Stimulated activated naive B cell treated with anti-CD40 and anti-IgM and Interleukin-4, amounts not matched to agents 10 μg/mL and 1 μg/mL and 100 μg/mL, for 72 hours (primary cell): ENCODE measurements at regions not wholly inside any gene's neighbourhood (a gene's known extent, or its start where the extent isn't known, plus 50 kb on each side); places are given as distances from the start of the nearest gene placed in this dataset.
"Not testable (repeated sequence)": the region's sequence is repeated elsewhere in the genome, so short reads cannot be mapped to it uniquely, and the experiment has no call there.

Experiments used
- ATAC-seq, 2 donors: fragments of 150-1000 bp; cut with Tn5 transposase; replicated peaks; 2 replicates each; pipeline ENCODE4 v1.10.0; 2021; ENCODE audit warnings: moderate library complexity in 1 of 2
- DNase-seq: peaks from one replicate; pipeline ENCODE4 v3.0.0; 2021
- H3K27ac Mint-ChIP-seq: one replicate; pipeline ENCODE4 v1.8.0; 2022; ENCODE audit warnings: mild to moderate bottlenecking, mixed read lengths
- H3K27me3 Mint-ChIP-seq, 2 donors: one replicate each; pipeline ENCODE4 v1.8.0; 2022; ENCODE audit warnings: mixed read lengths in 2 of 2
- H3K36me3 Mint-ChIP-seq, 2 donors: one replicate each; pipeline ENCODE4 v1.8.0; 2022; ENCODE audit warnings: mixed read lengths in 2 of 2, mild to moderate bottlenecking in 1 of 2
- H3K4me1 Mint-ChIP-seq, 2 donors: one replicate each; pipeline ENCODE4 v1.8.0; 2022; ENCODE audit warnings: mixed read lengths in 2 of 2, mild to moderate bottlenecking in 1 of 2
- H3K4me3 Mint-ChIP-seq, 2 donors: one replicate each; pipeline ENCODE4 v1.8.0; 2022; ENCODE audit warnings: mild to moderate bottlenecking in 2 of 2, mixed read lengths in 2 of 2, moderate library complexity in 1 of 2
- H3K9me3 Mint-ChIP-seq, 2 donors: one replicate each; pipeline ENCODE4 v1.8.0; 2022; ENCODE audit warnings: mixed read lengths in 2 of 2, mild to moderate bottlenecking in 1 of 2

GRCh38 chr10:126758867-126759266, 88.4 kb upstream of the C10orf90 start:
- no peak for DNase-seq
- Mint-ChIP-seq H3K27ac (no peak overlapping the region), H3K36me3 (no peaks in the 10 kb centered on the region), H3K9me3 (peaks cover 9 to 13% of the 10 kb centered on the region in 2 donors), H3K27me3 (peaks cover 8 to 13% of the 10 kb centered on the region in 2 donors), H3K4me3 (no peak overlapping the region), H3K4me1 (no peaks in the 10 kb centered on the region)
- no peak for ATAC-seq

GRCh38 chr10:126759531-126759930, 89.0 kb upstream of the C10orf90 start:
- H3K27me3 Mint-ChIP-seq = peaks cover 8 to 12% of the 10 kb centered on the region in 2 donors
- DNase-seq (no peak), ATAC-seq (no peak)
- H3K27ac Mint-ChIP-seq = no peak overlapping the region
- peaks cover 9 to 17% of the 10 kb centered on the region in 2 donors for H3K9me3 Mint-ChIP-seq
- H3K36me3 Mint-ChIP-seq = no peaks in the 10 kb centered on the region
- H3K4me3 Mint-ChIP-seq = no peak overlapping the region
- no peaks in the 10 kb centered on the region for H3K4me1 Mint-ChIP-seq

DNA sequence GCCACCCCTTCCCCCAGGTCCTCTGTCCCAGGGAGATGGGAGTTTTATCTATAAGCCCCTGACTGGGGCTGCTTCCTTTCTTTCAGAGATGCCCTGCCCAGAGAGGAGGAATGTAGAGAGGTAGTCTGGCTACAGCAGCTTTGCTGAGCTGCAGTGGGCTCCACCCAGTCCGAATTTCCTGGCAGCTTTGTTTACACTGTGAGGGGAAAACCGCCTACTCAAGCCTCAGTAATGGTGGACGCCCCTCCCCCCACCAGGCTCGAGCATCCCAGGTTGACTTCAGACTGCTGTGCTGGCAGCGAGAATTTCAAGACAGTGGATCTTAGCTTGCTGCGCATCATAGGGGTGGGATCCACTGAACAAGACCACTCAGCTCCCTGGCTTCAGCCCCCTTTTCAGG, 96.2 kb upstream of the C10orf90 start:
- not testable (repeated sequence) for H3K27ac Mint-ChIP-seq

GRCh38 chr10:126770809-126771208, 100.3 kb upstream of the C10orf90 start:
- Mint-ChIP-seq H3K36me3 (no peaks in the 10 kb centered on the region), H3K4me1 (no peaks in the 10 kb centered on the region), H3K9me3 (peaks cover 4 to 5% of the 10 kb centered on the region in 2 donors), H3K4me3 (no peak overlapping the region), H3K27me3 (no peaks in the 10 kb centered on the region), H3K27ac (no peak overlapping the region)
- no peak for DNase-seq
- no peak for ATAC-seq

More for the DNA sequence above, 96.2 kb upstream of the C10orf90 start:
- peaks cover 9 to 17% of the 10 kb centered on the region in 2 donors for H3K9me3 Mint-ChIP-seq
- not testable (repeated sequence) for DNase-seq, H3K4me3 Mint-ChIP-seq, H3K27me3 Mint-ChIP-seq, ATAC-seq, H3K4me1 Mint-ChIP-seq, H3K36me3 Mint-ChIP-seq

DNA sequence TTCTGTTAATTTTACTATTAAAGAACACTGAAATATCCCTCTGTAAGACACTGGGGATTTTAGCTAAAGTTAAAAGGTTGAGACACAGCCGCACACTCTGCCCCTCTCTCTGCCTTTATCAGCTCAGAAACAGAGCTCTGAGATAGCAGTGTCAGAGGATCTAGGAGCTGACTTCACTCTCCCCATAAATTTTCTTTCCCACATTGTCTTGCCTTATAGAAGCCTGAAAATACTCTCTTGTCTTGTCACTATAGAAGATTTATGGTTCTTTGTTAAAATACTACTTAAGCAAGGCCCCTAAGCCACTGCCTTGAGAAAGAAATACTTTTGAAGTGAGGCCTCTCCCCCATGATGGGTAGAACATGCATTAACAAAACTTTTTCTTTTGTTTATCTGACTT, 105.7 kb upstream of the C10orf90 start:
- Mint-ChIP-seq H3K9me3 (no peaks in the 10 kb centered on the region), H3K4me3 (no peak overlapping the region), H3K4me1 (no peaks in the 10 kb centered on the region), H3K27me3 (no peaks in the 10 kb centered on the region), H3K27ac (no peak overlapping the region), H3K36me3 (no peaks in the 10 kb centered on the region)
- DNase-seq (no peak), ATAC-seq (no peak)

GRCh38 chr10:126777714-126778113, 107.2 kb upstream of the C10orf90 start:
- H3K27me3 Mint-ChIP-seq = no peaks in the 10 kb centered on the region
- ATAC-seq = no peak
- no peak overlapping the region for H3K27ac Mint-ChIP-seq
- DNase-seq = no peak
- no peak overlapping the region for H3K4me3 Mint-ChIP-seq
- no peaks in the 10 kb centered on the region for H3K36me3 Mint-ChIP-seq
- no peaks in the 10 kb centered on the region for H3K9me3 Mint-ChIP-seq
- H3K4me1 Mint-ChIP-seq = no peaks in the 10 kb centered on the region

GRCh38 chr10:126781450-126782216, 111.1 kb upstream of the C10orf90 start:
- Mint-ChIP-seq H3K4me1 (no peaks in the 10 kb centered on the region), H3K36me3 (no peaks in the 10 kb centered on the region)
- ATAC-seq = no peak

DNA sequence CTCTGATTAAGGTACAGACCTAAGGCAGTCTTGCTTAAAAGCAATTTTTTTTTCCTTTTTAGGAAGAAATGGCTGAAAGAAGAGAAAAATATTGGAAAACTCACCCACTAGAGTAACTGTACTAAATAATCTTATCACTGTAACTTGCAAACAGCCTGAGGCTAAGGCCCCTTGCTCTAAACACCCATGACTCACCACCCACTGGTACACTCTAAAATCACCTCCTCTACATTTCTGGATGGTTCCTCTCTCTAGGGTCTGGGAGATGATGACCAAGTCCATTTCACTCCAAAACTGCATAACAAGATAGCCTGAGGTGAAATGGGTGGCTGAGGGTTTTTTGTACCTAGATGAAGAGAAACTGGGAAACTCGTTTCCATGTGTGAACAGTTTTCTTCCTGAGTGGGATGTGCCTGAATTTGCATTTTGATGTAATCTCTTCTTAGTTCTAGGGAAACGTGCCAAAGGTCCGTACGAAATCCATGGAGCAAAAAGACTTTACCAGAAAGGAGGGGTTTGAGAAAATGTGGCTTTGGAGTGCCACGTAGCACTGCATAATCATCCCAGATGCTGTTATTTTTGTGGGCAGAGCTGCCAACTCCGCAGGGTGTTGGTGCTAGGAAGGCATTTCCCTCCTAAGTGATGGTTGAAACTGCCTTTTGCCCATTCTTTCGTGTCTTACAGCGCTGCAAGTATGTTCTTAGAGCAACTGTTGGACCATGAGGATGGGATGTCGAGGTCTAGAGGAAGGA, 113.5 kb upstream of the C10orf90 start:
- no peak overlapping the region for H3K4me3 Mint-ChIP-seq
- H3K36me3 Mint-ChIP-seq = no peaks in the 10 kb centered on the region
- no peak for DNase-seq
- no peaks in the 10 kb centered on the region for H3K9me3 Mint-ChIP-seq
- no peaks in the 10 kb centered on the region for H3K27me3 Mint-ChIP-seq
- no peaks in the 10 kb centered on the region for H3K4me1 Mint-ChIP-seq
- no peak for ATAC-seq
- no peak overlapping the region for H3K27ac Mint-ChIP-seq

More at GRCh38 chr10:126781450-126782216, 111.1 kb upstream of the C10orf90 start:
- Mint-ChIP-seq H3K27me3 (no peaks in the 10 kb centered on the region), H3K27ac (no peak overlapping the region), H3K4me3 (no peak overlapping the region), H3K9me3 (no peaks in the 10 kb centered on the region)
- DNase-seq = no peak

GRCh38 chr10:126787201-126787600, 116.7 kb upstream of the C10orf90 start:
- Mint-ChIP-seq H3K4me1 (no peaks in the 10 kb centered on the region), H3K27me3 (no peaks in the 10 kb centered on the region)
- ATAC-seq = no peak

DNA sequence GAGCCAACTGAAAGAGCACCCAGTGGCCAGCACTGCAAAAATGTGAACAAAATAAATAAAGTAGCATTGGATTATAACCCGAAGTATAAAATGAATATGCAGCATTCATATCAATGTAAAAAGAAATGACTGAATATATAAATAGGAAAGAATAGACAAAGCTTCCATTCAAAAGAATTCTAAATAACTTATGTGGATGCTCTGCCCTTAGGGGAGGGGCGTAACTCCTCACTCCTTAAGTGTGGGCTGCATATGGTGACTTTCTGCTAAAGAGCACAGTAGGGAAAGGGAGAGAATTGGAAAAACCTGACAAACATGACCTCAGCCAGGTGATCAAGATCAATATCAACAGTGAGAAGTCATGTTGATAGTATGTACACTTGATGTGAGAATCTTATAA, 109.9 kb upstream of the DOCK1 start:
- Mint-ChIP-seq H3K36me3 (no peaks in the 10 kb centered on the region), H3K4me1 (no peaks in the 10 kb centered on the region), H3K27ac (no peak overlapping the region), H3K27me3 (peaks cover 0 to 4% of the 10 kb centered on the region in 2 donors), H3K4me3 (no peak overlapping the region), H3K9me3 (peaks cover 5 to 13% of the 10 kb centered on the region in 2 donors)
- DNase-seq (no peak), ATAC-seq (no peak)

More at GRCh38 chr10:126787201-126787600, 116.7 kb upstream of the C10orf90 start:
- Mint-ChIP-seq H3K4me3 (no peak overlapping the region), H3K27ac (no peak overlapping the region), H3K36me3 (no peaks in the 10 kb centered on the region), H3K9me3 (no peaks in the 10 kb centered on the region)
- no peak for DNase-seq

DNA sequence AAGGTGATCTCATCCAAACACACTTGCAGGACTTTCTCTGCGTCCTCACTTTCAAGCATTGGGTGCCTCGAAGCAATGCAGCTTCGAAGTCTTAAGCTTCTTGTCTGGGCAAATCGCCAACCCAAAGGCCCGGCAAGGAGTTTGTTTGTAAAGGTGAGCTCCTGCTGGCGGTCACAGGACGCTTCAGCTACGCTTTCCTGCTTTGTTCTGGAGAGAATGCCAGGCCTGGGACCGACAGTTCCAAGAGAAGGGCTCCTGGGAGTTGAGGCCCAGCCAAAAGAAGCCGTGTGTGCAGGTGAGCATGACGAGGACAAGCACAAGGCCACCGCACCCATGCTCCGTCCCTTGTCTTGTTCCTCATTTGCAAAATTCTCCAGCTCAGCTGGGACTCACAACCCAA, 106.6 kb upstream of the DOCK1 start:
- no peaks in the 10 kb centered on the region for H3K36me3 Mint-ChIP-seq
- ATAC-seq (no peak), DNase-seq (no peak)
- no peaks in the 10 kb centered on the region for H3K27me3 Mint-ChIP-seq
- no peaks in the 10 kb centered on the region for H3K4me1 Mint-ChIP-seq
- H3K27ac Mint-ChIP-seq = no peak overlapping the region
- peaks cover 2 to 3% of the 10 kb centered on the region in 2 donors for H3K9me3 Mint-ChIP-seq
- H3K4me3 Mint-ChIP-seq = no peak overlapping the region

DNA sequence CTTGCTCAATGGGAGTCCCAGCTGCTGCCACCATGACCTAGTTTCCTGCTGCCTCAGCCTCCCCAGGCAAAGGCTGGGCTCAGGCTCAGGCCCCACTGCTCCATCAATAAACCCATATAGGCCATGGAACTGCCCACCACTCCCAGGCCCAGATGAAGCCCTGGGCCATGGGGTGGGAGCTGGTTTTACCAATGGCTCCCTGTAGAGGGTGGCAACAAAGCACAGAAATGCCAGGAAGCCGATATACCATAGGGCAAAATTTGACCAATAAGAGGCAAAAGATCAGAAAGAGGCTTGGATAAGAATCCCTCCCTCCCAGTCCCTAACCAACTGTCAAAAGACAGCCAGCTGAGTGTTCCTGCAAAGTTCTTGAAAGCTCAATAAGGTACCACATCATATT, 101.8 kb upstream of the DOCK1 start:
- no peak for DNase-seq
- H3K36me3 Mint-ChIP-seq = no peaks in the 10 kb centered on the region
- H3K27me3 Mint-ChIP-seq = peaks cover 0 to 4% of the 10 kb centered on the region in 2 donors
- H3K4me1 Mint-ChIP-seq = no peaks in the 10 kb centered on the region
- H3K4me3 Mint-ChIP-seq = no peak overlapping the region
- H3K27ac Mint-ChIP-seq = no peak overlapping the region
- peaks cover 0 to 4% of the 10 kb centered on the region in 2 donors for H3K9me3 Mint-ChIP-seq
- no peak for ATAC-seq

DNA sequence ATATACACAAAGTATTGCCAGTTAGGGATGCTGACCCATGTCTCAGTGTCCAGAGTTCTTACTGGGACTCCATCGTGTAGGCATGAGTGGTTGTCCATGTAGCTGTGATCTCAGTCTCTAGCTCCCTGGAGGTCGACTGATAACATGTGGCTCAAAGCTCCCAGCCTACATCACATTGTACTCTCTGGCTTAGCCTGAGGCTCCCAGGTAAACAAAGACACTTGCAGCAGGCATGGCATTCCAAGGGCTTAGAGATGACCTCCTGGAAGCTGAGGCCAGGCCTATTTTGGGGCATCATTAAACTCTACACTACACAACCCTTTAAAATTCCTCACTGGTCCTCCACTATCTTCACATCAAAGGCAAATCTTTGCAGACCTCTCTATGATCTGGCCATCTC, 100.8 kb upstream of the DOCK1 start:
- H3K9me3 Mint-ChIP-seq = peaks cover 0 to 4% of the 10 kb centered on the region in 2 donors
- H3K4me3 Mint-ChIP-seq = no peak overlapping the region
- H3K36me3 Mint-ChIP-seq = no peaks in the 10 kb centered on the region
- ATAC-seq = no peak
- DNase-seq = no peak
- H3K4me1 Mint-ChIP-seq = no peaks in the 10 kb centered on the region
- no peak overlapping the region for H3K27ac Mint-ChIP-seq
- peaks cover 0 to 4% of the 10 kb centered on the region in 2 donors for H3K27me3 Mint-ChIP-seq

GRCh38 chr10:126806498-126806897, 98.7 kb upstream of the DOCK1 start:
- no peaks in the 10 kb centered on the region for H3K4me1 Mint-ChIP-seq
- H3K4me3 Mint-ChIP-seq = no peak overlapping the region
- no peaks in the 10 kb centered on the region for H3K36me3 Mint-ChIP-seq
- H3K9me3 Mint-ChIP-seq = peaks cover 4 to 16% of the 10 kb centered on the region in 2 donors
- no peak overlapping the region for H3K27ac Mint-ChIP-seq
- DNase-seq = no peak
- ATAC-seq = no peak
- H3K27me3 Mint-ChIP-seq = peaks cover 0 to 4% of the 10 kb centered on the region in 2 donors
